B cell (primary cell): ENCODE measurements at regions not wholly inside any gene's neighbourhood (a gene's known extent, or its start where the extent isn't known, plus 50 kb on each side); places are given as distances from the start of the nearest gene placed in this dataset.

Source experiments
- ATAC-seq: fragments of 200-7000 bp; cut with Tn5 transposase; one replicate; pipeline ENCODE4 v1.10.0; 2021; ENCODE audit warnings: low read depth, mild to moderate bottlenecking, moderate number of reproducible peaks, moderate library complexity
- CTCF ChIA-PET: fragments of 350-600 bp; sonication (Branson Sonifier 250); formaldehyde crosslinking; loops from one replicate; lab custom pipeline; 2021; ENCODE audit warnings: antibody characterized with exemption, inconsistent platforms; lab: Charles Lee
- POLR2A ChIA-PET: fragments of 350-600 bp; sonication (Branson Sonifier 250); formaldehyde crosslinking; loops from one replicate; lab custom pipeline; 2021; ENCODE audit warnings: antibody characterized with exemption; lab: Charles Lee
- DNase-seq: peaks from one replicate; pipeline ENCODE4 v3.0.0; 2013
- H2AFZ ChIP-seq: 2 replicates; pipeline ENCODE4 v1.6.1; 2012; ENCODE audit warnings: mild to moderate bottlenecking, low read depth, low read length; ENCODE audit not compliant: insufficient read depth, poor library complexity, severe bottlenecking
- H3K27ac ChIP-seq, 2 donors: 1 replicate in 1 of 2; 2 replicates in 1 of 2; pipeline ENCODE4 v1.5.1; 2012 to 2013; ENCODE audit warnings: low read length in 2 of 2, mild to moderate bottlenecking in 2 of 2, moderate library complexity in 1 of 2
- H3K27me3 ChIP-seq, 4 experiments: fragments of 200-600 bp in 1 of 4; sonication (generic) in 1 of 4; replicated peaks in 1 of 4; 1 replicate in 2 of 4; 2 replicates in 2 of 4; pipeline versions ENCODE4 v1.6.1 to v1.7.0; 2013 to 2016; ENCODE audit warnings: low read length in 3 of 4, mild to moderate bottlenecking in 2 of 4, mixed read lengths in 1 of 4, moderate library complexity in 1 of 4; ENCODE audit not compliant: insufficient read depth in 4 of 4, control insufficient read depth in 3 of 4; ENCODE audit errors: control extremely low read depth in 1 of 4
- H3K36me3 ChIP-seq, 2 experiments: replicated peaks in 1 of 2; 1 replicate in 1 of 2; 2 replicates in 1 of 2; pipeline versions ENCODE4 v1.6.1 to v1.7.1; 2013; ENCODE audit warnings: low read length in 1 of 2; ENCODE audit not compliant: insufficient read depth in 2 of 2, control insufficient read depth in 1 of 2; ENCODE audit errors: control extremely low read depth in 1 of 2, extremely low read depth in 1 of 2
- H3K4me1 ChIP-seq, 2 donors: fragments of 200-600 bp in 1 of 2; sonication (generic) in 1 of 2; 1 replicate in 1 of 2; 2 replicates in 1 of 2; pipeline versions ENCODE4 v1.5.1 to v1.6.1; 2013 to 2017; ENCODE audit warnings: low read length in 2 of 2; ENCODE audit not compliant: control insufficient read depth in 2 of 2, insufficient read depth in 2 of 2
- H3K4me2 ChIP-seq: replicated peaks from 2 replicates; pipeline ENCODE3; 2012; ENCODE audit warnings: mild to moderate bottlenecking, low read depth, low read length; ENCODE audit not compliant: poor library complexity, severe bottlenecking
- H3K4me3 ChIP-seq, 5 experiments: fragments of 200-600 bp in 1 of 5; sonication (generic) in 1 of 5; 1 replicate in 3 of 5; 2 replicates in 2 of 5; pipeline versions ENCODE4 v1.5.1 to v1.7.0; 2011 to 2016; ENCODE audit warnings: low read length in 4 of 5, mild to moderate bottlenecking in 4 of 5, low read depth in 2 of 5, control low read depth in 1 of 5, moderate library complexity in 1 of 5; ENCODE audit not compliant: insufficient read depth in 1 of 5; ENCODE audit errors: control extremely low read depth in 1 of 5, extremely low read depth in 1 of 5
- H3K79me2 ChIP-seq: fragments of 200-600 bp; sonication (generic); one replicate; pipeline ENCODE4 v1.6.0; 2016; ENCODE audit warnings: low read length; ENCODE audit not compliant: control insufficient read depth, insufficient read depth
- H3K9ac ChIP-seq: fragments of 200-600 bp; sonication (generic); 2 replicates; pipeline ENCODE4 v1.6.1; 2017; ENCODE audit warnings: mild to moderate bottlenecking, low read length, moderate library complexity
- H3K9me3 ChIP-seq, 3 donors: one replicate each; pipeline versions ENCODE4 v1.6.1 to v1.7.1; 2013; ENCODE audit warnings: low read length in 2 of 3; ENCODE audit not compliant: control insufficient read depth in 2 of 3, insufficient read depth in 1 of 3; ENCODE audit errors: control extremely low read depth in 1 of 3
- H4K20me1 ChIP-seq: 2 replicates; pipeline ENCODE4 v1.6.0; 2012; ENCODE audit warnings: mild to moderate bottlenecking, low read length; ENCODE audit not compliant: insufficient read depth, control insufficient read depth, poor library complexity, severe bottlenecking
- H3K27ac Mint-ChIP-seq: one replicate; pipeline ENCODE4 v1.8.0; 2021; ENCODE audit warnings: mixed read lengths
- H3K27me3 Mint-ChIP-seq: one replicate; pipeline ENCODE4 v1.8.0; 2021; ENCODE audit warnings: mixed read lengths
- H3K4me1 Mint-ChIP-seq: one replicate; pipeline ENCODE4 v1.8.0; 2021; ENCODE audit warnings: mixed read lengths
- H3K4me3 Mint-ChIP-seq: one replicate; pipeline ENCODE4 v1.8.0; 2021; ENCODE audit warnings: mixed read lengths
- H3K9me3 Mint-ChIP-seq: one replicate; pipeline ENCODE4 v1.8.0; 2022; ENCODE audit warnings: mixed read lengths; ENCODE audit not compliant: insufficient read depth
- EZH2 ChIP-seq: IDR thresholded peaks from 2 replicates; pipeline ENCODE4 v1.6.1; 2012; ENCODE audit warnings: borderline replicate concordance, low read depth, mild to moderate bottlenecking, moderate library complexity, low read length; ENCODE audit not compliant: insufficient read depth, poor library complexity, severe bottlenecking
- WGBS: methylation state at CpG from one replicate; pipeline ENCODE4 v1.1.5; 2013; ENCODE audit warnings: missing lambda C conversion rate; ENCODE audit not compliant: insufficient coverage; 5-methylcytosine and 5-hydroxymethylcytosine counted together
- intact Hi-C: fragments of 100-400 bp; cut with micrococcal nuclease; formaldehyde crosslinking; loops from one replicate; pipeline ENCODE4 v1.10.0; 2022
- TF ChIP-seq, protein P1 (sequence below): fragments of 200-600 bp; IDR thresholded peaks from one replicate; pipeline ENCODE4 v1.8.0; 2022; ENCODE audit warnings: antibody characterized with exemption, mild to moderate bottlenecking

DNA sequence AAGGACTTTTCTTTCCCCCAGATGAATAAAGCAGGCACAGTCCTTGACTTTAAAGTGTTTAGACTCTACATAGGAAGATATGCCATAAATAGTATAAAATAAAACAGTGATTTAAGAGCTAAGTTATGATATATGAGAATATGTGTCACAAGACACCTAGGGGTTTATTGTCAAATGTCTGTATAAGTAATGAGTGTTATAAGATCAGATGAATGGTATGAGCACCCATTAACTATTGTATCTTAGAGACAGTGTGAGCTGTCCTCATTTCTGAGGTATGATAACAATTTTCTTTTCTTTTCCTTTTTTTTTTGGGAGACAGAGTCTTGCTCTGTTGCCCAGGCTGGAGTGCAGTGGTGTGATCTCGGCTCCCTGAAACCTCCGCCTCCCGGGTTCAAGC is 365.3 kb downstream of the RND3 start:
- WGBS, result 100% methylated on average over 3 of the region's 3 CpGs
- H2AFZ ChIP-seq, result no peak overlapping the region
- H3K4me3 Mint-ChIP-seq, result no peak overlapping the region
- POLR2A ChIA-PET, result no interaction called here
- no peaks in the 10 kb centered on the region for H3K4me1 ChIP-seq
- H3K4me1 Mint-ChIP-seq, result no peaks in the 10 kb centered on the region
- ATAC-seq (no peak), DNase-seq (no peak)
- TF ChIP-seq EZH2, result no peak
- TF ChIP-seq, protein P1, sequence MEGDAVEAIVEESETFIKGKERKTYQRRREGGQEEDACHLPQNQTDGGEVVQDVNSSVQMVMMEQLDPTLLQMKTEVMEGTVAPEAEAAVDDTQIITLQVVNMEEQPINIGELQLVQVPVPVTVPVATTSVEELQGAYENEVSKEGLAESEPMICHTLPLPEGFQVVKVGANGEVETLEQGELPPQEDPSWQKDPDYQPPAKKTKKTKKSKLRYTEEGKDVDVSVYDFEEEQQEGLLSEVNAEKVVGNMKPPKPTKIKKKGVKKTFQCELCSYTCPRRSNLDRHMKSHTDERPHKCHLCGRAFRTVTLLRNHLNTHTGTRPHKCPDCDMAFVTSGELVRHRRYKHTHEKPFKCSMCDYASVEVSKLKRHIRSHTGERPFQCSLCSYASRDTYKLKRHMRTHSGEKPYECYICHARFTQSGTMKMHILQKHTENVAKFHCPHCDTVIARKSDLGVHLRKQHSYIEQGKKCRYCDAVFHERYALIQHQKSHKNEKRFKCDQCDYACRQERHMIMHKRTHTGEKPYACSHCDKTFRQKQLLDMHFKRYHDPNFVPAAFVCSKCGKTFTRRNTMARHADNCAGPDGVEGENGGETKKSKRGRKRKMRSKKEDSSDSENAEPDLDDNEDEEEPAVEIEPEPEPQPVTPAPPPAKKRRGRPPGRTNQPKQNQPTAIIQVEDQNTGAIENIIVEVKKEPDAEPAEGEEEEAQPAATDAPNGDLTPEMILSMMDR, result no peak
- H3K79me2 ChIP-seq, result no peaks in the 10 kb centered on the region
- H3K4me3 ChIP-seq, result no peak overlapping the region
- H3K9me3 Mint-ChIP-seq, result no peaks in the 10 kb centered on the region
- no peaks in the 10 kb centered on the region for H3K36me3 ChIP-seq
- no peak overlapping the region for H3K9ac ChIP-seq
- no peaks in the 10 kb centered on the region for H3K27me3 ChIP-seq
- peaks cover 0 to 8% (median 0%) of the 10 kb centered on the region in 3 donors for H3K9me3 ChIP-seq
- H3K27ac Mint-ChIP-seq, result no peak overlapping the region
- CTCF ChIA-PET, result no interaction called here
- H3K27ac ChIP-seq, result no peak overlapping the region
- no peak overlapping the region for H3K4me2 ChIP-seq
- intact Hi-C loops, result no loop called here
- no peaks in the 10 kb centered on the region for H3K27me3 Mint-ChIP-seq
- no peaks in the 10 kb centered on the region for H4K20me1 ChIP-seq

DNA sequence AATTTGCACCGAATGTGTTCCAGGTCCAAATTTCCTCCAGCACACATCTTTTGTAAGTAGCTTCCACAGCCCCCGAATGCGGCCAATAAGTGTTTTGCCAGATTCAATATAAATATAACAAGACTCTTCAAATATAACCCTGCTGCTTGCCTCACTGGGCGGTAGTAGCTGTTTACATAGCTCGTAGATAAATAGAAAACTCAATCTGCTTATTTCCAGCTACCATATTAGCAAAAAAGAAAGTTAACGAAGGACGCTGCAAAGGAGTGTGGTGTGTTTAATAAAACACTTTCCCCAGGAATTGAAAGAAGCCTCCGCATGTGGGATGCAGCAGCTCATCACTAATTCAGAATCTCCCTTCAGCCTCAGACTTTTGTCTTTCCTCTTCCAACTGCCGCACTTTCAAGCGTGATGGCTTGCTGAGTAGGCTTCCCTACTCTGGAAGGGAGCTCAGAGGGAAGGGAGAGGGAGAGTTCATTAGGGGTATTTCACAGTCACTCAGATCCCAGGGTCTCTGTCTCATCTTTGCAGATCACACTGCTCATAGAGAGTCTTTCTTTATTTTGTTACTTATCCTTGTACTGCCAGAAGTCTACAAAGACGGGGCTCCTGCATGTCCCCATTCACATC is 367.0 kb downstream of the RND3 start:
- Histone ChIP-seq H3K4me2 (no peak overlapping the region), H3K4me3 (no peak overlapping the region), H3K27me3 (no peaks in the 10 kb centered on the region), H4K20me1 (no peaks in the 10 kb centered on the region), H3K36me3 (no peaks in the 10 kb centered on the region), H3K9ac (no peak overlapping the region), H3K27ac (no peak overlapping the region), H2AFZ (no peak overlapping the region), H3K4me1 (no peaks in the 10 kb centered on the region), H3K79me2 (no peaks in the 10 kb centered on the region), H3K9me3 (peaks cover 0 to 4% (median 0%) of the 10 kb centered on the region in 3 donors)
- no peaks in the 10 kb centered on the region for H3K4me1 Mint-ChIP-seq
- no peak for TF ChIP-seq EZH2
- TF ChIP-seq, protein P1, result no peak
- DNase-seq (no peak), ATAC-seq (no peak)
- no peaks in the 10 kb centered on the region for H3K27me3 Mint-ChIP-seq
- no peak overlapping the region for H3K4me3 Mint-ChIP-seq
- intact Hi-C loops, result no loop called here
- CTCF ChIA-PET, result no interaction called here
- H3K9me3 Mint-ChIP-seq, result no peaks in the 10 kb centered on the region
- WGBS, result 71% methylated on average over 3 of the region's 11 CpGs
- POLR2A ChIA-PET, result no interaction called here
- H3K27ac Mint-ChIP-seq, result no peak overlapping the region
